K562 (cell line): ENCODE measurements at regions not wholly inside any gene's neighbourhood (a gene's known extent, or its start where the extent isn't known, plus 50 kb on each side); places are given as distances from the start of the nearest gene placed in this dataset.

ENCODE experiments used
- CCNT2 ChIP-seq: IDR thresholded peaks from 2 replicates; pipeline ENCODE4 v1.6.1; 2011; ENCODE audit warnings: borderline replicate concordance, low read depth, mild to moderate bottlenecking, moderate library complexity, mixed read lengths, low read length; ENCODE audit not compliant: insufficient read length; ENCODE audit errors: extremely low read depth
- CTCFL ChIP-seq: IDR thresholded peaks from 2 replicates; pipeline ENCODE4 v1.6.1; 2011; ENCODE audit warnings: borderline replicate concordance, low read depth, mild to moderate bottlenecking, moderate library complexity, low read length; ENCODE audit not compliant: insufficient read depth, poor library complexity, severe bottlenecking
- ETS2 ChIP-seq: IDR thresholded peaks from 2 replicates; pipeline ENCODE4 v1.6.1; 2016; ENCODE audit warnings: borderline replicate concordance, missing genetic modification characterization, mild to moderate bottlenecking, moderate library complexity, missing compliant biosample characterization; ENCODE audit not compliant: poor library complexity, severe bottlenecking
- ETV5 ChIP-seq: sonication (generic); formaldehyde crosslinking; IDR thresholded peaks from 2 replicates; pipeline ENCODE4 v1.4.0; 2020; ENCODE audit warnings: low read depth, mild to moderate bottlenecking, missing genetic modification reagents
- EWSR1 ChIP-seq: fragments of 450-650 bp; IDR thresholded peaks from 2 replicates; pipeline ENCODE4 v1.6.1; 2018; ENCODE audit warnings: borderline replicate concordance, mild to moderate bottlenecking, low read depth, moderate library complexity; ENCODE audit not compliant: partially characterized antibody
- HNRNPH1 ChIP-seq: fragments of 200-400 bp; formaldehyde crosslinking; optimal IDR thresholded peaks from 2 replicates; pipeline ENCODE3; 2017; ENCODE audit warnings: low read depth, mild to moderate bottlenecking, low read length, moderate library complexity
- HNRNPLL ChIP-seq: fragments of 200-400 bp; formaldehyde crosslinking; IDR thresholded peaks from 2 replicates; pipeline ENCODE4 v1.6.1; 2017; ENCODE audit warnings: low read length, low read depth, mild to moderate bottlenecking; ENCODE audit not compliant: poor library complexity, severe bottlenecking
- POLR2AphosphoS5 ChIP-seq: IDR thresholded peaks from 2 replicates; pipeline ENCODE4 v1.6.1; 2011; ENCODE audit warnings: mild to moderate bottlenecking, low read depth, low read length, moderate library complexity; ENCODE audit not compliant: control insufficient read depth, insufficient read depth
- RBFOX2 ChIP-seq: fragments of 200-400 bp; formaldehyde crosslinking; IDR thresholded peaks from 2 replicates; pipeline ENCODE4 v1.6.1; 2017; ENCODE audit warnings: low read depth, mild to moderate bottlenecking, low read length, moderate library complexity
- SRF ChIP-seq, 2 experiments: fragments of 250-450, 450-650 bp in 1 of 2; sonication (Bioruptor Pico) in 1 of 2; sonication (generic) in 1 of 2; formaldehyde crosslinking; IDR thresholded peaks; 2 replicates each; pipeline versions ENCODE4 v1.5.0 to v1.5.1; 2020 to 2022; ENCODE audit warnings: mild to moderate bottlenecking in 1 of 2, missing genetic modification reagents in 1 of 2
- YY1 ChIP-seq, 3 experiments: IDR thresholded peaks; 2 replicates each; pipeline ENCODE4 v1.6.1; 2011; ENCODE audit warnings: low read length in 2 of 3, mild to moderate bottlenecking in 2 of 3, moderate library complexity in 2 of 3, borderline replicate concordance in 1 of 3, control low read depth in 1 of 3, low read depth in 1 of 3; ENCODE audit not compliant: insufficient read depth in 3 of 3, insufficient replicate concordance in 2 of 3, control insufficient read depth in 1 of 3, insufficient read length in 1 of 3; ENCODE audit errors: extremely low read depth in 1 of 3
- ZFX ChIP-seq: sonication (generic); formaldehyde crosslinking; IDR thresholded peaks from 2 replicates; pipeline ENCODE4 v1.8.0; 2022; ENCODE audit warnings: mild to moderate bottlenecking, missing genetic modification reagents, moderate library complexity
- TF ChIP-seq, protein P1 (sequence below): sonication (generic); formaldehyde crosslinking; IDR thresholded peaks from 2 replicates; pipeline ENCODE4 v1.8.1; 2023; ENCODE audit warnings: mild to moderate bottlenecking, missing genetic modification reagents

GRCh38 chr2:152961351-152961750, 242.9 kb downstream of the ARL6IP6 start (continued):
- TF ChIP-seq, protein P1, sequence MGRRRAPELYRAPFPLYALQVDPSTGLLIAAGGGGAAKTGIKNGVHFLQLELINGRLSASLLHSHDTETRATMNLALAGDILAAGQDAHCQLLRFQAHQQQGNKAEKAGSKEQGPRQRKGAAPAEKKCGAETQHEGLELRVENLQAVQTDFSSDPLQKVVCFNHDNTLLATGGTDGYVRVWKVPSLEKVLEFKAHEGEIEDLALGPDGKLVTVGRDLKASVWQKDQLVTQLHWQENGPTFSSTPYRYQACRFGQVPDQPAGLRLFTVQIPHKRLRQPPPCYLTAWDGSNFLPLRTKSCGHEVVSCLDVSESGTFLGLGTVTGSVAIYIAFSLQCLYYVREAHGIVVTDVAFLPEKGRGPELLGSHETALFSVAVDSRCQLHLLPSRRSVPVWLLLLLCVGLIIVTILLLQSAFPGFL: no peak
- TF ChIP-seq ETS2 (no peak), POLR2AphosphoS5 (no peak), RBFOX2 (no peak), HNRNPH1 (no peak), CTCFL (no peak), ZFX (CRISPR knock-in tag) (no peak), CCNT2 (no peak), SRF (CRISPR knock-in tag; IDR thresholded peaks at IDR 0.05) (no peak), ETV5 (CRISPR knock-in tag) (no peak), HNRNPLL (no peak), EWSR1 (no peak), YY1 (IDR thresholded peaks at IDR 0.05; ENCODE audit: borderline replicate concordance in 1 of 3, control insufficient read depth in 1 of 3, extremely low read depth in 1 of 3, insufficient read depth in 3 of 3, insufficient read length in 1 of 3, insufficient replicate concordance in 2 of 3, low read depth in 1 of 3, low read length in 2 of 3) (no peak)
- TF ChIP-seq, all 486 proteins: peak for 0
